ENCODE measurements at regions not wholly inside any gene's neighbourhood (a gene's known extent, or its start where the extent isn't known, plus 50 kb on each side); places are given as distances from the start of the nearest gene placed in this dataset.

DNA sequence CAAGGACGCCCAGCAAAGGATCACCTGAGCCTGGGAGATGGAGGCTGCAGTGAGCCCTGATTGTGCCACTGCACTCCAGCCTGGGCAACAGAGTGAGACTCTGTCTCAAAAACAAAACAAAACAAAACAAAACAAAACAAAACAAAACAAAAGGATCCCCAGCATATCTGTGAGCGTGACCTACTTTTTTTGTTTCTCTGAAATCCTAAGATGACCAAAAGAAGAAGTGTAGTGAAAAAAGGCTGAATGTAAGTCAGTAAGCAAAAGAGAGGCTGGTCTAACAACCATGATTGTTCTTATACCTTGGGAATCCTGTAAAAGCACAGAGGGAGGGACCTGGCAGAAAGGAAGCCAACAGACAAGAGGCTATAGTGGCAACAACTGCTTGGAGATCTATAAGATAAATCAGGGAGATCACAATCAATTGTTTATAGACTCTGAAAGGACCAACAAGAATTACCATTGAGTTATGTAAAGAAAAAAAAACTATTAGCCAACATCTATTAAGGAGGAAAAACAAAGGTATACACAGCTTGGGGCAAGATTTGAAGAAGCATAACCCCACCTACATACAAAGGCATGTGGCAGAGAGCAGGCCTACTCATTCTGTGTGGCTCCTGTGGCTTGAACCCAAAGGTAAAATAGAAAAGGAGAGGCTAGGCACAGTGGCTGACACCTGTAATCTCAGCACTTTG, 255.2 kb upstream of the KLF14 start:
- TF ChIP-seq, protein P1, sequence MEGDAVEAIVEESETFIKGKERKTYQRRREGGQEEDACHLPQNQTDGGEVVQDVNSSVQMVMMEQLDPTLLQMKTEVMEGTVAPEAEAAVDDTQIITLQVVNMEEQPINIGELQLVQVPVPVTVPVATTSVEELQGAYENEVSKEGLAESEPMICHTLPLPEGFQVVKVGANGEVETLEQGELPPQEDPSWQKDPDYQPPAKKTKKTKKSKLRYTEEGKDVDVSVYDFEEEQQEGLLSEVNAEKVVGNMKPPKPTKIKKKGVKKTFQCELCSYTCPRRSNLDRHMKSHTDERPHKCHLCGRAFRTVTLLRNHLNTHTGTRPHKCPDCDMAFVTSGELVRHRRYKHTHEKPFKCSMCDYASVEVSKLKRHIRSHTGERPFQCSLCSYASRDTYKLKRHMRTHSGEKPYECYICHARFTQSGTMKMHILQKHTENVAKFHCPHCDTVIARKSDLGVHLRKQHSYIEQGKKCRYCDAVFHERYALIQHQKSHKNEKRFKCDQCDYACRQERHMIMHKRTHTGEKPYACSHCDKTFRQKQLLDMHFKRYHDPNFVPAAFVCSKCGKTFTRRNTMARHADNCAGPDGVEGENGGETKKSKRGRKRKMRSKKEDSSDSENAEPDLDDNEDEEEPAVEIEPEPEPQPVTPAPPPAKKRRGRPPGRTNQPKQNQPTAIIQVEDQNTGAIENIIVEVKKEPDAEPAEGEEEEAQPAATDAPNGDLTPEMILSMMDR (IDR thresholded peaks at IDR 0.05) = no peak
- no peak overlapping the region for H3K4me3 ChIP-seq
- no peaks in the 10 kb centered on the region for H3K9me3 ChIP-seq
- H3K27ac ChIP-seq = no peak overlapping the region
- H3K4me1 ChIP-seq = peaks cover 77% of the 10 kb centered on the region
- intact Hi-C loops (cut with DNase I) = no loop called here
- H3K27me3 ChIP-seq = no peaks in the 10 kb centered on the region
- DNase-seq (no peak), ATAC-seq (no peak)
- peaks cover 17% of the 10 kb centered on the region for H3K36me3 ChIP-seq

DNA sequence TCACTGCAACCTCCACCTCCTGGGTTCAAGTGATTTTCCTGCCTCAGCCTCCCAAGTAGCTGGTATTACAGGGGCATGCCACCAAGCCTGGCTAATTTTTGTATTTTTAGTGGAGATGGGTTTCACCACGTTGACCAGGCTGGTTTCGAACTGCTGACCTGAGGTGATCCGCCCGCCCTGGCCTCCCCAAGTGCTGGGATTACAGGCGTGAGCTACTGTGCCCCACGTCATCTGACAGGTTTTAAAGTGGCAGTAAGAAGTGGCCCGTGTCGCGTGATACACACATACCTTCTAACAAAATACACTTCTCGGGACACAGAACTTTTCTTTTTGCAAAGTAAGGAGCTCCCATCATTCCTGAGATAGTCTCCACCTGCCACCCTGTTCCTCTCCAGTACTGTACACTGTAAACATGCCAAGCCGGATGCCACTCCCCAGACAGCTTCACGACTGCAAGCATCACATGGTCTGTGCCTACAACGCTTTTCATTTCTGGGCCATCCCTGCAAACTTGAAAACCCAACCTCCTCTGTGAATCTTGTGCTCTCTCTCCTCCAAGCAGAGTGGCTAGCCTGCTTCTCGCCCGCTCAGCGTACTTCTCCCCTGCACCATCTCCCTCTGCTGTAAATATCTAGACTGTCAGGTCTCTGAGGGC, 256.3 kb upstream of the KLF14 start:
- peaks cover 78% of the 10 kb centered on the region for H3K4me1 ChIP-seq
- peak overlapping the region; percentile 65 for H3K27ac ChIP-seq
- peaks cover 16% of the 10 kb centered on the region for H3K36me3 ChIP-seq
- intact Hi-C loops (cut with DNase I) = no loop called here
- H3K4me3 ChIP-seq = no peak overlapping the region
- no peaks in the 10 kb centered on the region for H3K27me3 ChIP-seq
- H3K9me3 ChIP-seq = no peaks in the 10 kb centered on the region
- TF ChIP-seq, protein P1 (IDR thresholded peaks at IDR 0.05) = no peak
- ATAC-seq = peak; percentile 87
- no peak for DNase-seq

DNA sequence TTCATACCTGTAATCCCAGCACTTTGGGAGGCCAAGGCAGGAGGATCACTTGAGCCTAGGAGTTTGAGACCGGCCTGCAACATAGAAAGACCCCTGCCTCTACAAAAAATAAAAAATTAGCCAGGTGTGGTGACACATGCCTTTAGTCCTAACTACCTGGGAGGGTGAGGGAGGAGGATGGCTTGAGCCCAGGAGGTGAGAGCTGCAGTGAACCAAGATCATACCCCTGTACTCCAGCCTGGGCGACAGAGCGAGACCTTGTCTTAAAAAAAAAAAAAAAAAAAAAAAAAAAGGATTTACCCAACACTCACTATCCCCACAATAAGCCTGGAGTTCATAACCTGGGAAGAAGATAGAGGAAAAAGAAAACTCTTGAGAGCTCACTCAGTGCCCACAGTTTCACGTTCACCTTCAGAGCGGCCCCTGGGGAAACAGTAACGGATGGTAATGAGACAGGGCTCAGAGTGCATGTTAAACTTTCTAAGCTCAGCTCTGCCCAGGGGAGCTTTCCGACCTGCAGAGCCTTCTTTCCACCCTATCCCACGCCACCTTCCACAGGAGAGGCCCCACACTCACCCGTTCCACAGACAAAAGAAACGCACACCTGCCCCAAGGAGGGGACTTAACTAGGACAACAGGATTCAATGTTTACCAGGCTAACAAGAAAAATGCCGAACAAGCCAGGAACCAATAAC, 259.8 kb upstream of the KLF14 start:
- intact Hi-C loops (cut with DNase I) = no loop called here
- TF ChIP-seq, protein P1 (IDR thresholded peaks at IDR 0.05) = no peak
- H3K4me3 ChIP-seq = no peak overlapping the region

DNA sequence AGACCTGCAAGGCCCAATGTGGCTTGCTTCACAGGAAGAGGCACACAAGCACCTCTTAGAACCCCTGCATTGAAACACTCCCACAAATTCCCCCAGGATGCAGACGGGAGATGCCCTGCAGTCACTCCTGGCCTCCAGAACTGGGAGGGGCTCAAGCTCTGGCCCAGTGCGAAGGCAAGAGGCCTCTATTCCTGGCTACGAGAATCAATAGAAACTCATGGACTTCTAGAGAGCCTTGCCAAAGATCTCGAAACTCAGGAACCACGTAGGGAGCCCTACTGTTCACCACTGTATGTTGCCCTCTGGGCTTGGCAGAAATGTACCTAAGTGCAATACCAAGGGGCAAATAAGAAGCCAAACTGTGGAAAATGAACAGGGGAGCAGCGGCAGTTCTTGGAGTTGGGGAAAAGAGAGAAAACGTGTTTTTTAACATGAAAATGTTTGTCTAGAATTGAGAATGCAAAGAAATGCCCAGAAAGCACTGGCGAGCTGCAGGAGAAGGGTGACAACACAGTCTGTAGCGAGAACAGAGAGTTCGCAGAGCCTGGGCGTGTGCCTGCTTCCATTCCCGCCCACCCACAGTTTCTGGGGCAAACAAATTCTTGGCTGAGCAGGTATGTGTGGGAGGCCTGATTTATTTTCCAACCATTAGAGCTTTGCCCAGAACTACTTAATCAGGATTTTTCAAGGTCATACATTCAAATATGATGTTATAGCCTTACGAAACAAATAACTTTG, 260.5 kb upstream of the KLF14 start:
- no peak for DNase-seq

More for the DNA sequence above, 259.8 kb upstream of the KLF14 start:
- Histone ChIP-seq H3K9me3 (no peaks in the 10 kb centered on the region), H3K36me3 (peaks cover 8% of the 10 kb centered on the region), H3K4me1 (peaks cover 82% of the 10 kb centered on the region), H3K27me3 (no peaks in the 10 kb centered on the region), H3K27ac (peak overlapping the region; percentile 69)
- DNase-seq (no peak), ATAC-seq (no peak)

More for the DNA sequence above, 260.5 kb upstream of the KLF14 start:
- intact Hi-C loops (cut with DNase I) = no loop called here
- Histone ChIP-seq H3K27me3 (no peaks in the 10 kb centered on the region), H3K27ac (peak overlapping the region; percentile 69), H3K9me3 (no peaks in the 10 kb centered on the region), H3K4me1 (peaks cover 81% of the 10 kb centered on the region), H3K36me3 (peaks cover 8% of the 10 kb centered on the region), H3K4me3 (no peak overlapping the region)
- peak; percentile 67 for ATAC-seq
- TF ChIP-seq, protein P1 (IDR thresholded peaks at IDR 0.05) = no peak
